ENCODE measurements at regions not wholly inside any gene's neighbourhood (a gene's known extent, or its start where the extent isn't known, plus 50 kb on each side); places are given as distances from the start of the nearest gene placed in this dataset.

DNA sequence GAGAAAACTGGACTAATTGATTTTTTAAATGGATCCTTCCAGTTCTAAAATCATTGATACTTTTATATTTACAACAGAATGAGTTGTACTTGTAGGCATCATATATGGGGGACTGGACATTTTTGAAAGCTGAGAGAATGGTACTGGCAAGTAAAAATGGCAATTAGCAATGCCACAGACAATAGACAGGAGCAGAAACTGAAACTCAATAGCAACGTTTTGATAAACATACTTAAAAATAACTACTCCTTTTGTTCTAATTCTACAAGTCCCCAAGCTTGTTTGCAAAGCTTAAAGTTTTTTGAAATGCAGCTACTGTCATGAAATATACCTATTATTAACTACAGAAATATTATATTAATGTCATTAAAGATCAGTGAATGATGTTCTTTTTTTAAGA lies 52.8 kb upstream of the FBXL7 start:
- DNase-seq: no peak

DNA sequence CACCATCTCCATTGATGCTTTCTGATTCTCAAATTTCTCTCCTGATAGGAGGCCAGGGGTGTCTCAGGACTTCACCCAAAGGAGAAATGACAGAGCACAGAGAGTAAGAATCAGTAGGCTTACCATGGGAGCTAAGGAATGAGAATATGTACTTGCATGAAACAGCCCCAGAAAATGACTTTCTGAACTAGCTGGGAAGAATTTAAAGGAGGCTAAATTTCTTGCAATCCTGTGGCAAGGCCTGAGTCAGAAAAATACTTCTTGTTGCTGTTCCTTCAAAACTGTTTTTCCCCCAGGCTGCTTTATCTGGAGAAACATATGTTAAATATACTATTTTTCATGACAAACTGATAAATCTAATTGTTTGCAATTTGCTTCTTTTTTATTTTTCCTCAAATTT lies 53.4 kb upstream of the FBXL7 start:
- DNase-seq: no peak

DNA sequence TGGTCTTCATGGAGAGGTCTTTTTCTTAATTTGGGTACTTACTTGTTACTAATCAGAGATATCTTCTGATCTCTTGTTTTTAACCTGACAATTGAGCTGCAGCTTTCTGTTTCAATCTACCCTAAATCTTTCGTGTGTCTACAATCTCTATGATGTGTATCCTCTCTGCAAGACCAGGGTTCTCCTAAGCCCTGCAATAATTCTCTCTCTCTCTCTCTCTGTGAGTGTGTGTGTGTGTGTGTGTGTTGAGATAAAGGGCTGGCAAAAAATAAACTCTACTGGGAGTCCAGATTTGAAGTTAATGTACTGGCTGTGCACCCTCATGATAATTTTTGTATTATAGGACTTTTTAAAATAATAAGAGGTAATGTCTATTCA lies 57.8 kb upstream of the FBXL7 start:
- peak; percentile 6 for DNase-seq

DNA sequence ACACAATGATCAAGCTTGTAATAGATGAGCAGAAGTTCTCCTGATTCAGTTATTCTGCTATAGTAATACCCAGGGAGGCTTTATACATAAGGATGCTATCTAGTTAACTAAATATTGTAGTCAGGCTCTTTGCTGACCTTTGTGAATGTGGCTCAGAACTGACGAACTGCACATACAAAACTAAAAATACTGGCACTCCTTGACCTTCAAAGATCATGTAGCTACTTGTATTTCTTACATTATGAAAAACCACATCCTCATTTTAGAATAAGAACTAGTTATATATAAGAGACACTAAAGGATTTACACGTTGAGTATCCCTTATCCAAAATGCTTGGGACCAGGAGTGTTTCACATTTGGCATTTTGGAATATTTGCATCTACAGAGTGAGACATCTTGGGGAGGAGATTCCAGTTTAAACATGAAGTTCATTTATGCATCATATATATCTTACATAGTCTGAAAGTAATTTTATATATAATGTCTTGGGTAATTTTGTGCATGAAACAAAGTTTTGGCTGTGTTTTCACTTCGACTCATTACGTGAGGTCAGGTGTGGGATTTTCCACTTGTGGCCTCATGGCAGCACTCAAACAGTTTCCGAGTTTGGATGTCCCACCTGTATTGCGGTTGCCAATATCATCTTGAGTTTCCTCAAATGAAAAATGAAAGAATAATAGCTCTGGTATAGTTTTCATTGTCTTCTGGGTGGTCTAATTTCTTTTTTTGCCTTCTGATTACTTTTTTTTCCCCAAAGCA lies 58.4 kb upstream of the FBXL7 start:
- no peak for DNase-seq

DNA sequence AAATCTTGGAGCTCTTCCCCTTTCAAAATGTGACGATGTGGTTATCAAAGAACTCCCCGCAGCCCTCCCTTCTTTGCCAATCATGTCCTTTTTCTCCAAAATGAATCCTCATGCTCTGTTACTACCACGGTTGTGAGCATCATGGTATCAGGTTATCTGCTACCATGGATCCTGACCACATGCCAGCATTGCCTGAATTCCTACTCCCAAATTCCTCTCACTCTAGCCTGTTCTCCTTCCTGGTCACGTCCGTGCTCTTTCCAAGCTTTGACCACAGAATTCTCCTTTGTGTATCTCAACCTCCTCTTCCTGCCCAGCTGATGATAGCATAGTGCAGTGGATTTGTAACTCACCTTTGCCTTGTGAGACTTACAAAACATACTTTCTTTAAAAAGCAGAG lies 59.5 kb upstream of the FBXL7 start:
- no peak for DNase-seq

DNA sequence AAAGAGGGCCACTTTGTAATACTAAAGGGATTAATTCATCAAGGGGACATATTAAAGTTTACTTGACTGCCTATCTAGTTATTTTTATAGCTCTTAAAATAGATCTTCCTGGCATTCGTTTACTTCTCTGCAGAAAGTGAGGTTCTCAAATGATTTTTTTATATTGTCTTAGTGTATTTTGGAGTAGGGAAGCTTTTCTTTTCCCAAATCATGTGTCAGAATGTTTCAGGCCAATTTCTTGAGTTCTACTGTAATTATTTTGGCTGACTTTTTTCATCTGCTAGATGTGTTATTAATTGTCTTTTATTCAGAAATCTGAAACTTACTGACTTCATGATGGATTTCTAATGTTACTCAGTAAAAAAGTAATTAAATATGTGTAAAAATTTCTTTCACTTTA lies 60.2 kb upstream of the FBXL7 start:
- no peak for DNase-seq

DNA sequence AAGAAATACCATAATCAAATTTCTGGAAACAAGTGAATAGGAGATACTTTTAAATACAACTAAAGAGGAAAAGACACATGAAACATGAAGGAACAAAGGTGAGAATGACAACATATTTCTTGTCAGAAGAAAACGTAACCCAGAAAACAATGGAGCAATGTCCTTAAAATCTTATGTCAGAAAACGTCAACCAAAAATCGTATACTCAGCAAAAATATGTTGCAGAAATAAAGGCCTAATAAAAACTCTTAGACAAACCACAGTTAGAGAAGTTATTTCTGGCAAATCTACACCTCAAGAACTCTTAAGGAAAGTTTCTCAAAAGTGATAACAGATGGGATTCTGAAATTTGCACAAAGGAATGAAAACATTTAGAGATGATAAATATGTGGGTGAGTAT lies 66.3 kb upstream of the FBXL7 start:
- no peak for DNase-seq

DNA sequence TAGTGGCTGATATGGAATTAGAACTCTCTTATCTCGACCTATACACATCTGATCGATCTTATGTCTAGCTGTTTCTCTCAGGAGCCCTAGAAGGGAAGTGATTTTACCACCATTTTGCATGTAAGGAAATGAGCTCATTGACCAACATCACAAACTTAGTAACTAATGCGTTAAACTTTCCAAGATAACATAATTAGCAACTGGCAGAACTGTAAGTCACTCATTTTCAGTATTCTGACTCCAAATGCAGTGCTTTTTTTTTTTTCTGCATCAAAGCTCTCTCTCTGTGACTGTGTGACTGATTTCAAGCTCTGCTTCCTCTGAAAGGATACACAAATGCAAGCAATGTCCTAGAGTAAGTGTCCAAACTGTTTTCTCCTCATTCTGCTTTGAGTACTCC lies 68.1 kb upstream of the FBXL7 start:
- DNase-seq: no peak

DNA sequence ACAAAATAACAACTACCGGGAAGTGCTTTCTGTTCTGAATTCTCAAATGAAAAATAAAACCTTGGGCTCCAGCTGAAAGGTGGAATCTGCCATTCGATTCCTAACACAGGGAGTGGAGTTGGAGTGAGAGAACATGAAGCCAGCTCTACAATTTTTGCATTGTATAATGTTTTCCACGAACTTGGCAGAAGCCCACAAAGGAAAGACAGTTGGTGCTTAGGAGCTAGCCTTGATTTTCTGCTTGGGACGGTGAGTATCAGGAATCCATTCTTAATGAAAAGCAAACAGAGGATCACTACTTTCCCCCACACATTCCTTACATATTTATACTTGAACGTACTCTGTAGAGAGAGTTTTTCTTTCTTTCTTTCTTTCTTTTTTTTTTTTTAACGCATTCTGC lies 74.2 kb upstream of the FBXL7 start:
- no peak for DNase-seq

DNA sequence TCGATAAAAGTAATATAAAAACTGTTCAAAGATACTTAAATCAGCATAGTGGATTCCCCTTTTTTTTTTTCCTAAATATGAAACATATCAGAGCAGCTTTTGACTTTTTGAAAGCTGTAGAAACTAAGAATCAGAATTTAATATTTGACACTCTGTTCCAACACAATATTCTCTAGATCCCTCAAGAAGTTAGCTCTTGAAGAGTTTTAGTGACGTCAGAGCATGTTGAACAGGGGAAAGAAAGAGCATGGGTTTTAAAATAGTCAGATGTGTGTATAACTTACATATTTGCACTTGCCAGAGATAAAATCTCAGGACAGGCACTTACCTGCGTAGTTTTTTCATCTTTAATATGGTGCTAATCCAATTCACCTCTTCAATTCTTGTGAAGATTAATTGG lies 75.2 kb upstream of the FBXL7 start:
- no peak for DNase-seq

DNA sequence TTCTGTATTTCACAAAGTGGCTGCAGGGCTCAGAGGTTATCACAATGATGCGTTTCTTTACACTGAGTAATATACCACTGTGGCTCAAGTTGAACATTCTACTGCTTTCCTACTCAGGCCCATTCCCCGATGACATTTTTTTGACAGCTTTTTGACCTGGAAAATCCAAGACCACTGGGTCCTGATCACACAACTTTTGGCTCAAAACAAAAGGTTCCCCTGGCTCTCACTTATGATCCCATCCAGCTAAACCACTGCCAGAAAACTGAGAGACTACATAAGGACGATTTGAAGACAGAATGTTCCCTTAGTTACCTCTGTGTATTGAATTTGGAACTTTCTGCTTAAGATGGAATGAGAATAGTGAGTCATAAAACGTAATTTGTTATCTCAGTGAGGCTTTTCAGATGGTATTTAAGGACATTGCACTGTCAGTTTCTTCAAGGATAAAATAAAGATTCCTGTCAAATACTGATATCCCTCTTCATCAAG lies 78.0 kb upstream of the FBXL7 start:
- no peak for DNase-seq

DNA sequence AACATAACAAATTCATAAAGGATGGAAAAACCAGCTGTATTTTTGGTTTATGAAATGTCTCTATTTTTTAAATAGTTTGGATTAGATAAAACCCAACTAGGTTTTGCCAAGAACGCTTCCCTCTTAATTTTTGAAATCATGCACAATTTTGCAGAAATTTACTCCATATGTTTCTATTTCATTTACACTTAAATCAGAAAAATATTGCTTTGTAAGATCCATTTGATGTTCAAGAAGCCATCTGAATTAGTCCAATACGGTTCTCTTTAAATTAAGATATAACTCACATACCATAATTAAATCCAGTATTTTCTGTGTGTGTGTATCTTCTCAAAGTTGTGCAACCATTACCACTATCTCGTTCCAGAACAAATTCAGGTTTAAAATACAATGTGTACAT lies 78.6 kb upstream of the FBXL7 start:
- DNase-seq: no peak

DNA sequence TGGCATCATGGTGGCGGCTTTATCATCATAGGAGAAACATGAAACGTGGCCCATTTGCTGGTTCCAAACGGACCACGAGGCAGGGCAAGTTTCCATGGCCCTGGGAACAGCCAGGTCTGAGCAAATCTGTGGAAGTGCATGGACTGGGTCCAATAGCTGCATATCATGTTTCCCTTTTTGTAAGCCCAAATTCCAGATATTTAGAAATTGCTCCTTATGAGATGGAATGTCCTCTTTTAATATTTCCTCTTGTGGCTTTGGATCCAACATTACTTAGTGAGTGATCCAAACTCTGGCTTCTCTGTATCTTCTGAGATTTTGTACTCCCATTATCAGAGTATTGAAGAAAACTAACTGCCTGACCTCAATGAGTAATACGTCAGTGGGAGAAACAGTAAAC lies 79.8 kb upstream of the FBXL7 start:
- no peak for DNase-seq

DNA sequence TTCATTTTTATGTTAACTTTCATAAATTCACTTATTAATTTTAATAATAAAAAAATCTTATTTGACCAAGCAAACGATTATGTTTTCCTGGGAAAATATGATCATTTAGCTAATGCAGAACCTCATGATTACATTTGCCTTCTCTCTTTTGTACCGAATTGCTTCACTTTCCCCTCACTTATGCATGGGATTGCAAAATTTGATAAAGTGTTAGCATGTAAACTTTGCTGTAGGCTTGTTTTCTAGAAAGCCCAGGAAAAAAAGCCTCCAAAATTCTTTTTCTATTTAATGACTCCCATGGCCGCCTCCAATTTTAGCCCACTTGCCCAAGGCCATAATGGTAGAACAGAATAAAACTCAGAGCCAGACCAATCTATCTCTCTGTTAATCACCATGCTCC lies 82.8 kb upstream of the FBXL7 start:
- no peak for DNase-seq

DNA sequence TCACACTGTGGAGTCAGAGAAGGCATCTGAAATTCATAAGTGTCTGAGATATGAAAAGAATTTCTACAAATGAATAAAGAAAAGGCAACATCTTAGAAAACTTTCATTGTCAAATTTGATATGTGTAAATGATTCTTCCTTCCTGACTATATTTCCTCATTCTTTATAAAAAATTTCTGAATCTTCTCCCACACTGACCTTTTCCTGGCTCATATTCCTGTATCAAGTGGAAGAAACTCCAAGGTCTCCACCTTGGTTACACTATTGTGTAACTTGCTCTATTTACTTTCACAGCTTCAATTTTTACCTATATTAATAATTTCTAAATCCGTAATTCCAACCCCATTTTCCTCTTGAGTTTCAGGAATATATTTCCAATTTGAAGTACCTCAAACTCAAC lies 93.5 kb upstream of the FBXL7 start:
- no peak for DNase-seq

DNA sequence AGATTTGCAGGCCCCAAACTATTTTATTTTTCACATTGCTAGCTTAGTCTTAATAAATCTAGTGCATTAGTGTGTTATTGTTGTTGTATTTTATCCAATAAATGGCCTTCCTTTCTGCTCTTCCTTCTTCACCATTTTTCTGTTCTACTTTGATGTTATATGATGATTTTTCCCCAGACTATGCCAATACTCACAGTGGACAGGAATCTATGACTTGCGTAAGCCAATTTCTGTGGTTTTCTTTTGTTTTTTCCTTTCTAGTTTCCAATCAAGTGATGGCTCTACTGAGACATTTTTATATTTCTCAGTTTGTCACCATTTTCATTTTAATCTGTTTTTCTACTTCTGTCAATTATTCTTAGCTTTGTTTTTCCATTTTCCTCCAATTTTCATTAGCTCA lies 106.8 kb upstream of the FBXL7 start:
- no peak for DNase-seq

DNA sequence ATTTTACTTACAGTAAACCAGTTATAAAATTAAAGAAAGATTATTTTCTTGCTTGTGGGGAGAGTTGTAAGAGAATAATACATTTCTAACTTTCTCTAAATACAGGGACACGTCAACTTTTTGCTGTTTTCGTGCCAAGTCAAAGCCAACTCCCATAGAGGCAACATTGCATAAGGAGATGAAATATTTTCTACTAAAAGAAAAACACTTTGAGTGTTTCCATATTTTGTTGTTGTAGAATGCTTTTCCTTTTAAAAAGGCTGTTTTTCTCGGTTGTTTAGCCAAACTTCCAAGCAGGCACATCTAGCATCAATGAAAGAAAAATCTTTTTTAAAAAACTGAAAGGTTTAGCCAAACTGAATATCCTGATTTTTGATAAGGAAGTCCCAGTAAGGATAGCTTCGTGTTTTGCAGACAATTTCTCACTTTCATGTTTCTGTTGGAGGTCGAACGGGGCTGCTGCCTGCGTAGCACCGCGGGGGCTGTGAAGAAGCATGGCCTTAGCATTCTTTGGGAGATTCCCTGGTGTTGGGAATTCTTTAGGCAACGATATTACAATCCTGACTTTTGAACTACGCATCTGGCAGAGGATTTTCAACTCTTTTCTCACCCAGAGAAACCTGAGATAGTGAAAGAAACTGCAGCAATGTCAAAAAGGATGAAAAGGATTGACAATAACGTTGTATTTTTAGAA lies 108.1 kb upstream of the FBXL7 start:
- DNase-seq: no peak

DNA sequence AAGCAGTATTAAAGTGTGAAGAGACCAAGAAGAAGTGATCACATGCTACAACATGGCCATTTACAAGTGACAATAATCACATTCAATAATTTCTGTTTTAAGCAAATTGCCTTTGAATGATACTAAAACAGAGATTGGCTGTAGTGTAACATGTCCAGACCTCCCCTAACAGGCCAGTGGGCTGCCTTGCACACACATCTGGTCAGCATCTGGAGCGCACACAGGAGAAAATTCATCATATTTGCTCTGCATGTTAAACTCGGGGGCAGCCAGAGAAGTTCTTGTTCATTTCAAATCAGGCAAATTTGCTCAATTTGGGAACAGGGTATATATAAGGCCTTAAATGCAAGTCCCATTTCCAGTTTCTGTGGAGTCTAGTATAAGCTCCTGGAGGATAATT lies 111.1 kb upstream of the FBXL7 start:
- peak; percentile 34 for DNase-seq

DNA sequence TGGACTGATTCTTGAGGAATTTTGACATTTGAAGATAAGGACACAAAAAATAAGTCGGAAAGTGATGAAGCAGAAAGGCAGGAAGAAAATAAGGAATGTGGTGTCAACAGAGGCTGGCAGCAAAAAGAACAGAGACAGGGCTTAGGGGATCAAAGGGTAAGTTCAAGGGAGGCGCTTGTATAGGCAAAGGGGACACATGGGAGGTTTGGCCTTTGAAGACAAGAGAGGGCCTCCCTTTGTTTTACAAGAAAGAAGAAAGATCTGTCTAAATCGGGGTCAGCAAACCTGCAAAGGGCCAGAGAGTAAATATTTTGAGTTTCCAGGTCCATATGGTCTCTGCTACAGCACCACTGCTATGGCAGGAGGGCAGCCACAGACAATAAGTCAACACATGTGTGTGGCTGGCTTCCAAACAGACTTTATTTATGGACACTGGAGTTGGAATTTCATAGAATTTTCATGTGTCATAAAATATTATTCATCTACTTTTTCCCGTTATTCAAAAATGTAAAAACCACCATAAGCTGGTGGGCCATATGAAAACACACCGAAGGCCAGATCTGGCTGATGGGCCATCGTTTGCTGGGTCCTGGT lies 112.0 kb upstream of the FBXL7 start:
- no peak for DNase-seq

DNA sequence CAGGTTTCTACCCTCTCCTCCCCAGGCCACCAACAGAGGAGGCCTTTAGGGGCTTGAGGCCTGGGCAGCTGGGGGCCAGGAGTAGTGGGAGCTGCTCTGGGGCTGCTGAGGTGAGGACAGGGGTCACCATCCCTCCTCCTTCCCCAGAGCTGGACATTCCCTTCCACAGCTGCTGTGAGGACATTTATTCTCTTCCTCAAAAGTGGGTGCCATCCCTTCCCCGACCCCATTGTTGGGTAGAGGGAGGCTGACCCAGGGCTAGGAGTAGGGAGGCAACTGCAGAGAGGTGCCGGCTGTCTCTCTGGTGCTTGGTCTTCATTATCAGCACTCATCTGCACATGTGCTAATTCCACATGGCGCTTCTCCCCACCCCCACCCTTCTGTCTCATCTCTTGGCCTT lies 113.9 kb upstream of the FBXL7 start:
- DNase-seq: no peak

DNA sequence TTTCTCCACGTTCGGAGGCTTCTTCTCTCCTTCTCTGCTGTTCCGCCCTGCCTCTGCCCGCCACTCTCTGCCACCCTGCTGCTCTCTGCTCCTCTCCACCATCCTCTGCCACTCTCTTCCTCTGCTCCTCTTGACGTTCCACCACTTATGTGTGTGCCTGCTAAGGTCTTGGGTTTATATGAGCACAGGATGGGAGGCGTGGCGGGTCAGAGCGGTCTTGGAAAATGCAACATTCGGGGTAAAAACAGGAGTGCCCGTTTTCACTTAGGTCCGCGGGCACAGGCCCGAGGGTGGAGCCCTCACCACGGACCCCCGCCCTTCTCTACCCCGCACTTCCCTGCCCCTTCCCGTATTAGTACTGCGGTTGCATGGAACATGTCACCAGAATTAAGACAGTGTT lies 114.4 kb upstream of the FBXL7 start:
- DNase-seq: no peak

DNA sequence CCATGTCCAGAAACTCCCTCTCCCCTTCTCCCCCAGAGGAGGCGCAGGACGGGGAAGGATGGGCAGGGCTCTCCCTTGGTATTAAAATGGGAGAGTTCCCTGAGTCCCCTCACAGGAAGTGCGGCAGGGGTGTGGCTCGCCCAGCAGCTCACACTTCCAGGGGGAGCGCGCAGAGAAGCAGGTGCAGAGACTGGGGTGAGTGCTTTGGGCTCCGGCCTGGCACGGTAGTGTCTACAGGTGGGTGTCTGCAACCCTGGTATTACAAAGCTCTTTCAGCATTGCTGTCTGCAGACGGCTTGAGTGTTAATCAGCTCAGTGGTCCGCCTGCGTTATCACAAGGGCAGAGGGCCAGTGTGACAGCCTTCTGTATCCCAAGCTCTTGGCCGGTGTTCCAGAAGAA lies 114.9 kb upstream of the FBXL7 start:
- no peak for DNase-seq

DNA sequence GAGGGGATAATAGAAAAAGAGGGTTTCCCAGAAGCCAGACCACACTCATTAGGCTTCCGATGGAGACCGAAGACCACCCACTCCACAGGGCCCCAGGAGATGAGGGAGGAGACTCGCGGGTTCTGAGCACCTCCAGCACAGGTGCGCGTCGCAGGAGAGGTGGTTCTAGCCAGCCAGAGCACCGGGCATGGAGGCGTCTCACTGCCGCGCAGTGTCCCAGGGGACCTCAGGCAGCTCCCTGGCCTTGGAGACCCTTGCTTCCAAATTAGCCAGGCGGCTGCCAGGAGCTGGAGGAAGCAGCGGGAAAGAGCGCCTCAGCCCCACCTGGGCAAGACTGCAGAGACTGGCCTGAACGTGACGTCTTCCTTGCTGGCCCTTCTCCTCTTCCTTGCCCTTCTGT lies 115.4 kb upstream of the FBXL7 start:
- DNase-seq: no peak

DNA sequence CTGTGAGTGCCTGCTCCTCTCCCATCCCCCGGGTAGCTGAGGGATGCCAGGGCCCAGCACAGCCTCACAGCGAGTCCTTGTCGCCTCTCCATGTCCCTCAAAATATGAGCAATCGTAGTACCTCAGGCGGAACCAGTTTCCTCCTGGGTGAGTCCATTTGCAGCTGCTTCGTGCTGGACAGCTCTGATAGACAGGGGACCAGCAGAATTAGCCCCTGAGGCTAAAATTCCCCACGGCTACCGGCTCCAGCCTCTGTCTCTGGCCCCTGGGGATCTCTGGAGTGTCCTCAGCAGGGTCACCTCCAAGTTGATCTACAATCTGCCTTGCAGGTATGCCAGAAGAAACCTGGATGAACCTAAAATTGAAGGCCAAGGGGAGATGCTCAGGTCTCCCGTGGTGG lies 115.8 kb upstream of the FBXL7 start:
- no peak for DNase-seq

DNA sequence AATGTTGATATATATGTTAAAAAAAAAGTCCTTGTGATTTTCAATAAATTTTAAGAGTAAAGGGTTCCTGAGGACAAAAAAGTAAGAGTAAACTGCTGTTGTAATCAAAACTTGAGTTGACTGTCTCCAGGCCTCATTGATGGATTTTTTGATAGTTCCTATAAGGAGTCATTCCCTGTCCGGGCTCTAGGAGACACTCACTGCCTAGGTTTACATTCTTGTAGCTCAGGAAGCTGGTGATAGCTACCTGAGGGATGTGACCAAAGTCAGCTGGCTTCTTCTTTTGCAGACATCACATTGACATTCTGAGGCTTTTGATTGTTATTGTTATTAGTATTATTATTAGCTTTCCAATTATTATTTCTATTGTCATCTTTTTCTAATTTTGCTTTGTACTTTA lies 116.5 kb upstream of the FBXL7 start:
- peak; percentile 52 for DNase-seq
